Endothelial cell of umbilical vein (primary cell): ENCODE measurements at regions not wholly inside any gene's neighbourhood (a gene's known extent, or its start where the extent isn't known, plus 50 kb on each side); places are given as distances from the start of the nearest gene placed in this dataset.

Source experiments
- CTCF ChIP-seq, 2 donors: IDR thresholded peaks; 1 replicate in 1 of 2; 2 replicates in 1 of 2; pipeline ENCODE4 v1.5.1; 2011; ENCODE audit warnings: low read length in 2 of 2, mild to moderate bottlenecking in 2 of 2, moderate library complexity in 2 of 2, control low read depth in 1 of 2, inconsistent platforms in 1 of 2, low read depth in 1 of 2; ENCODE audit not compliant: insufficient read depth in 1 of 2; ENCODE audit errors: extremely low read depth in 1 of 2
- POLR2A ChIP-seq: IDR thresholded peaks from 2 replicates; pipeline ENCODE4 v1.6.1; 2012; ENCODE audit warnings: low read depth, mild to moderate bottlenecking, control low read depth, low read length
- POLR2AphosphoS5 ChIP-seq: IDR thresholded peaks from 2 replicates; pipeline ENCODE4 v1.6.1; 2012; ENCODE audit warnings: low read depth, mild to moderate bottlenecking, control low read depth, low read length, moderate library complexity; ENCODE audit not compliant: insufficient read depth

- no peak for TF ChIP-seq POLR2AphosphoS5
- no peak for TF ChIP-seq CTCF (IDR thresholded peaks at IDR 0.05; ENCODE audit: extremely low read depth in 1 of 2, insufficient read depth in 1 of 2, low read depth in 1 of 2, low read length in 2 of 2)
- TF ChIP-seq POLR2A: no peak
Measured at GRCh38 chr12:41891226-41891625, 253.4 kb downstream of the GXYLT1 start.
